A673 (cell line): ENCODE measurements at regions not wholly inside any gene's neighbourhood (a gene's known extent, or its start where the extent isn't known, plus 50 kb on each side); places are given as distances from the start of the nearest gene placed in this dataset.

Experiments used
- BruUV-seq: library from RNA; stranded (reverse); fragments of 400-500 nt; replicated peaks from 2 replicates; lab custom pipeline; 2021; lab: Mats Ljungman, UMichigan
- CTCF ChIA-PET: fragments of 300-600 bp; sonication (Branson Sonifier 250); formaldehyde crosslinking; loops from one replicate; lab custom pipeline; 2022; ENCODE audit warnings: antibody characterized with exemption; lab: Charles Lee
- POLR2A ChIA-PET: fragments of 300-600 bp; sonication (Branson Sonifier 250); formaldehyde crosslinking; loops from one replicate; lab custom pipeline; 2022; ENCODE audit warnings: antibody characterized with exemption; ENCODE audit not compliant: low non-redundant PET; lab: Charles Lee
- DNase-seq: peaks from one replicate; pipeline ENCODE4 v3.0.0-alpha.2; 2015; ENCODE audit warnings: low spot score
- H3K27ac ChIP-seq: fragments of 200-600 bp; sonication (generic); 2 replicates; pipeline ENCODE4 v1.5.1; 2016; ENCODE audit warnings: mixed run types, low read depth, mild to moderate bottlenecking, mixed read lengths, antibody characterized with exemption, low read length; ENCODE audit not compliant: poor library complexity, severe bottlenecking
- H3K27me3 ChIP-seq: fragments of 200-600 bp; sonication (generic); replicated peaks from 2 replicates; pipeline ENCODE4 v1.6.1; 2017; ENCODE audit warnings: mixed run types, low read depth, mild to moderate bottlenecking, mixed read lengths, antibody characterized with exemption, low read length; ENCODE audit not compliant: insufficient read depth, poor library complexity
- H3K36me3 ChIP-seq: fragments of 200-600 bp; sonication (generic); 2 replicates; pipeline ENCODE4 v1.6.1; 2016; ENCODE audit warnings: mixed run types, mild to moderate bottlenecking, mixed read lengths, antibody characterized with exemption, low read length; ENCODE audit not compliant: insufficient read depth, poor library complexity, severe bottlenecking
- H3K4me1 ChIP-seq: fragments of 200-600 bp; sonication (generic); 2 replicates; pipeline ENCODE4 v1.6.1; 2017; ENCODE audit warnings: mixed run types, mild to moderate bottlenecking, mixed read lengths, antibody characterized with exemption, low read length; ENCODE audit not compliant: insufficient read depth, poor library complexity, severe bottlenecking
- H3K4me3 ChIP-seq: fragments of 200-600 bp; sonication (generic); 2 replicates; pipeline ENCODE4 v1.5.1; 2016; ENCODE audit warnings: low read depth, mixed run types, mild to moderate bottlenecking, mixed read lengths, low read length; ENCODE audit not compliant: poor library complexity, severe bottlenecking
- H3K9me3 ChIP-seq: fragments of 200-600 bp; sonication (generic); 2 replicates; pipeline ENCODE4 v1.6.1; 2016; ENCODE audit warnings: mixed run types, low read depth, mild to moderate bottlenecking, mixed read lengths, antibody characterized with exemption, low read length; ENCODE audit not compliant: poor library complexity, severe bottlenecking
- CTCF ChIP-seq: fragments of 300-800, 200-600 bp; sonication (generic); conservative IDR thresholded peaks from 2 replicates; pipeline ENCODE4 v1.5.1; 2017; ENCODE audit warnings: low read depth, mild to moderate bottlenecking, antibody characterized with exemption, low read length, moderate library complexity, mixed read lengths
- EZH2 ChIP-seq: fragments of 200-600 bp; sonication (generic); IDR thresholded peaks from 2 replicates; pipeline ENCODE4 v1.6.1; 2017; ENCODE audit warnings: borderline replicate concordance, low read depth, mild to moderate bottlenecking, mixed read lengths, antibody characterized with exemption, low read length; ENCODE audit not compliant: poor library complexity, severe bottlenecking
- intact Hi-C: fragments of 100-400 bp; cut with micrococcal nuclease; formaldehyde crosslinking; loops from one replicate; pipeline ENCODE4 v1.10.0; 2022; ENCODE audit not compliant: unreplicated experiment

GRCh38 chr16:61390965-61391637 is 645.1 kb downstream of the CDH8 start:
- intact Hi-C loops = no loop called here
- POLR2A ChIA-PET = no interaction called here
- no peak for TF ChIP-seq EZH2
- no peak for TF ChIP-seq CTCF

GRCh38 chr16:61385392-61386071 is 650.7 kb downstream of the CDH8 start:
- POLR2A ChIA-PET = no interaction called here
- BruUV-seq = no TSS peak

More at GRCh38 chr16:61390965-61391637, 645.1 kb downstream of the CDH8 start:
- Histone ChIP-seq H3K4me1 (no peaks in the 10 kb centered on the region), H3K4me3 (no peak overlapping the region), H3K27me3 (no peaks in the 10 kb centered on the region), H3K36me3 (no peaks in the 10 kb centered on the region), H3K9me3 (no peaks in the 10 kb centered on the region), H3K27ac (no peak overlapping the region)
- DNase-seq = no peak
- CTCF ChIA-PET = no interaction called here
- BruUV-seq = no TSS peak

GRCh38 chr16:61382435-61382834 is 653.8 kb downstream of the CDH8 start:
- H3K4me1 ChIP-seq = no peaks in the 10 kb centered on the region
- no peaks in the 10 kb centered on the region for H3K9me3 ChIP-seq
- H3K36me3 ChIP-seq = no peaks in the 10 kb centered on the region
- no TSS peak for BruUV-seq
- no peak for DNase-seq
- no peaks in the 10 kb centered on the region for H3K27me3 ChIP-seq
- H3K4me3 ChIP-seq = no peak overlapping the region
- intact Hi-C loops = no loop called here
- POLR2A ChIA-PET = no interaction called here
- no peak for TF ChIP-seq CTCF
- no peak for TF ChIP-seq EZH2
- no peak overlapping the region for H3K27ac ChIP-seq
- CTCF ChIA-PET = no interaction called here

More at GRCh38 chr16:61385392-61386071, 650.7 kb downstream of the CDH8 start:
- H3K36me3 ChIP-seq = no peaks in the 10 kb centered on the region
- intact Hi-C loops = no loop called here
- H3K4me3 ChIP-seq = no peak overlapping the region
- no peak overlapping the region for H3K27ac ChIP-seq
- no peaks in the 10 kb centered on the region for H3K27me3 ChIP-seq
- H3K4me1 ChIP-seq = no peaks in the 10 kb centered on the region
- CTCF ChIA-PET = no interaction called here
- H3K9me3 ChIP-seq = no peaks in the 10 kb centered on the region
- no peak for DNase-seq
- no peak for TF ChIP-seq CTCF
- no peak for TF ChIP-seq EZH2
